HG03103 (cell line): ENCODE measurements at regions not wholly inside any gene's neighbourhood (a gene's known extent, or its start where the extent isn't known, plus 50 kb on each side); places are given as distances from the start of the nearest gene placed in this dataset.

ENCODE experiments used
- ATAC-seq: cut with Tn5 transposase; IDR thresholded peaks from one replicate; pipeline ENCODE4 v1.9.1; 2021; ENCODE audit warnings: low read depth; ENCODE audit not compliant: unreplicated experiment

DNA sequence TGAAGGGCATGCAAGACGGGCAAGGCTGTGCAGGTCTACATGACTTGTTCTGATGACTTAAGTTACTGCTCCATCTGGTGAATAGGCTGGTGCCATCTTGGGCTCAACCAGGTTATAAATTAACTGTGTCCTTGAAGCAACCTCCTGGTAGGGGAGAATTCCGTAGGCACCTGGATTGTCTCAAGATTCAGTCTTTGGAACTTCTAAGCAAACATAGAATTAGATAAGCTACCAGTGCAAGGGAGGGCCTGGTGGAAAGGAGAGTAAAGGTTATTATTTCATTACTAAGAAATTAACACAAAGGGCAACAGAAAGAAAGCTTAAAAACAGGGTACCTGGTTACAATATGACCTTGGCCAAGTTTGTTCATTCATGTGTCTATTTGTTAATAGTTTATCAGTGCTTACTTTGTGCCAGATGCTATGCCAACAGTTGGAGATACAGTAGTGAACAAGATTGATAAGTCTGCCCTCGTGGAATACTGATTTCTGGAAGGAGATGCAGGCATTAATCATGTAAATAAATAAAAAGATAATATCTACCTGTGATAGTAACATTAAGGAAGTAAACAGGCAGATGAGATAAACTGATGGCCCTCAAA, 107.0 kb upstream of the PALS2 start:
- ATAC-seq = no peak

GRCh38 chr7:24469118-24469517, 104.1 kb upstream of the PALS2 start:
- no peak for ATAC-seq

DNA sequence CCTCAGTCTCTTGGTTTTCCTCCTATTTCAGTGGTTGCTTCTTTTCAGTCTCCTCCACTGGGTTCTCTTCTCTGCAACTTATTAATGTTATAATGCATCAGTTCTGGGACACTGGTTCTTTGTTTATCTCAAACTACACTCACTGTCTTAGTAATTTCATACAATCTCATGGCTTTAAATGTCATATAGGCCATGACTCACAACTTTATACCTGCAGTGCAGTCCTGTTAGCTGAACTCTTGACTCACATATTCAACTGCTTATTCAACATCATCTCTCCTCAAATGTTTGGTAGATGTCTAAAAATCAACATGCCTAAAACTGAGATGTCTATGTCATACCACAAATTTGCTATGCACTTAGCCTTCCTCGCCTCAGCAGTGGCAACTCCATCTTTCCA, 101.2 kb upstream of the PALS2 start:
- no peak for ATAC-seq

DNA sequence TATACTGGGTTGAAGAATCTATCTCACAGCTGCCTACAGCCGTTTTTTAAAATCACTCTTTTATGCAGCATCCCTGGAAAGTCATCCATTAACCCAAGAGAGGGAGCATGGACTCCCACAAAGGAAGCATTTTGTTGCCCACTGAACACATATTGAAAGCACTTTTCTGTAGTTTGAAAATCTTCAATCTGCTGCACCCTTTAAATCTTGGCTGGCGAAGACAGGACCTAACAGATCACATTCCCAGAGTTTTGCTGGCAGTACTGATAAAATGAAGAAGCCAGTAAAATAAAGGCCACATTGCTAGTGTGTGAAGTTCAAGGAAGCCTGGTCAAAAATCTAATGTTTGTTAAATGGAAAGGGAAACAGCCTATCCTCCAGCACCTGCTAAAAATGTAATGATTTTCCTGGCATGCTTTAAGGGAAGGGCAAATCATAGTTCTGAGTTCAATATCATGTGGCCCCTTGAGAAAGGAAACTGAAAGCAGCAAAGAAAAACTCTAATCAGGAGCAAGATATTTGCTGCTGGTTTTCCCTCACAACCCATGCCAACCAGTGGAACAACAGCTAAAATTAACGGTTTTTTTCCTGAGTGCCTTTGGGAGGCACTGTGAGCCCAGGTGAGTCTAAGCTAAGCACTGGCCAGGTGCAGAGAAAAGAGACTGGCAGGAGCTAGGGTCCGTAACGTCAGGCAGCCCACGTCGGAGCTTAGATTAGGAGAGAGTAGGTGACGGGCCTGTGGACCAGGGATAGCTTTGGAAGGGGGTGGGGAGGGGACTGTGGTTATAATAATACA, 97.9 kb upstream of the PALS2 start:
- no peak for ATAC-seq

GRCh38 chr7:24476227-24476626, 97.0 kb upstream of the PALS2 start:
- no peak for ATAC-seq

DNA sequence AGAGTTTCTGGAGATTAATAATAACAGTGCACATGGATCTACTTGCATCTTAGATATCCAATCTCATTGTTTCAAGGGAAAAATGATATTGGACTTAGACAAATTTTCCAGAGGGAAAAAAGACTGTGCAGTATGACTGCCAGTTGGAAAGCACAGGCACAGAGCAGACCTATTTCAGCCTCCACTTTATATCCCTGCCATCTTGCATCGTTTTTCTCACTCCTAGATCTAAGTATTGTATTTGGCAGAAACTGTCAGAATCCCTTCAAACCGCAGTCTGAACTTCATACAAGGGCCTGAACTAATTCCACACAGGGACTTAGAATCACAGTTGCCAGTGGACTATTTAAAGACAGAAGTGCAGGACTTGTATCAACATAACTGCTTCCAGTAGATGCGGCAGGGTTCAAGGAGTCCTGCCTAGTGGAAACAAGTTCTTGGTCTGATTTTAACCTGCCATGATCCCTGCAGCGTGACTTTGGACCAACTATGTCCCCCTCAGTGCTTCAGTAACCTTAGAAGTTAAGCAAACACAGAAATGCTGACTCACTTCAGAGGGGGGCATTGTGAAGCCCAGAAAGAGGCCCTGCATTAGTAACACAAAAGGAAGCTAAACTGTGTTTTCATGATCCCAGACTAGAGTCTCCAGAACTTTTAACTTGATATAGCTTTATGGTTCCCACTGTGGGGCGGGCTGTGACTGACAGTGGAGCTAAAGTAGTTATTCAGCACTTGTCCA, 95.7 kb upstream of the PALS2 start:
- ATAC-seq = no peak

GRCh38 chr7:24478137-24478655, 95.1 kb upstream of the PALS2 start:
- ATAC-seq = no peak

DNA sequence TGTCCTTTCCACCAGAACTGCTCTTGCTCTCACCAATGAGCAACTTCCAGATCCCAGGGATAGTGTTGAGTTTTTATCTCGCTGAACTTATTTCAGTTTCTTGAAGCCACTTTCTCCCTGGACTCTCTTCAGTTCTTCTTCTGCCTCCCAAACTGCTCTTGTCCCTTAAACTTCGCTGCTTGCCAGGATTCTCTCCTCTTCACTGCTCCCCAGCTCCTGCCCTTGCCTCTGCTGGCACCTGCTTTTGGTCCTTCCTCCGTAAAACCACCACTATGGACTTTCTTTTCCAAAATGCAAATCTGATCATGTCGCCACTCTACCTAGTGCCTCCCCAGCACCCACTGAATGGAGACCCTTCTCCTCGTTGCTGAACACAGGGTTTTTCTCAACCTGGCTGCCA, 92.8 kb upstream of the PALS2 start:
- no peak for ATAC-seq

DNA sequence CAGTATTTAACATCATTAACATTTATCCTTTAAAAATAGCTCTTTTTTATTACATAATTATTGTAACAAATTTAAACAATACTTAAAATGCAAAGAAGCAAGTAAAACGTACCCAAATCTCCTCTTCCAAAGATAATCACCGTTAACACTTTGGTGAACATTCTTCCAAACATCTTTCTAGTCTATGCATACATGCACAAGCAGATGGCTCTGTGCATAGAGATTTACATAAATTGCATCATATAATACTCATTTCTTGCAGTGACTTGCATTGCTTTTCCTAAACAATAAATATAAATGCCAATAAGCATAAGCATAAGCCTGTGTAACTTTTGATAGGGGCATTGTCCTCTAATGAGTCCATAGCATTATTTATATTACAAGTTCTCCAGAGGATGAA, 89.4 kb upstream of the PALS2 start:
- no peak for ATAC-seq

DNA sequence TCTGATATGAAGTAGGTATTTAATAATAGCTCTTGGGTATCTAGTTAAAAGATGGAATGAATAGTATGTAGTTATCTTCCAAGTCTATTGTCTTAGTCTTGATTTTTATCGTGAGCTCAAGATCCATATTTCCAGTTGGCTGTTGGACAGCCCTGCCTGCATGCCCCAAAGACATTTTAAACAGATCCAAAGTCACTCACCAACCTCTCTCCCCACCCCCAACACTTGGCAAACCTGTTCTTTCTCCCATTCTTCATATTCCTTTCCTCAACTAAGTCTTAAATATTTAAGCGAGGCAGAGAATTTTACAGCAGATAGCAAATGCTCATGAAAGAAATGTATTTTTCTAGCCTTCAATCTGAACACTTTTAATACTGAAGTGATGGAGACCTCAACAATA, 80.7 kb upstream of the PALS2 start:
- ATAC-seq = no peak

DNA sequence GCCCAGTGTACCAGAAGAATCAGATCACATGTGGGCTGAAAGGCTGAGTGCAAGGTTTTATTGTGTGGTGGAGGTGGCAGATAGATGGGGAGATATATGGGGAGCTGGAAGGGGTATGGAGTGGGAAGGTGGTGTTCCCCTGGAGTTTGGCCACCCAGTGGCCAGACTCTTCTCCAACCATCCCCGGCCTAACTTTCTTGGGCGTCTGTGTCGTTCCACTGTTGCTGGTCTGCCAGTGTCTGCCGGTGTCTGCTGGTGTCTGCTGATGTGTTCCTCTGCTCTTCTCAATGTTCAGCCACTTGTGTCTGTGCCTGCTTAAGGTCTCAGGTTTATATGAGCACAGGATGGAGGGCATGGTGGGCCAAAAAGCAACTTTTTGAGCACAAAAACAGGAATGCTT, 78.4 kb upstream of the PALS2 start:
- no peak for ATAC-seq

DNA sequence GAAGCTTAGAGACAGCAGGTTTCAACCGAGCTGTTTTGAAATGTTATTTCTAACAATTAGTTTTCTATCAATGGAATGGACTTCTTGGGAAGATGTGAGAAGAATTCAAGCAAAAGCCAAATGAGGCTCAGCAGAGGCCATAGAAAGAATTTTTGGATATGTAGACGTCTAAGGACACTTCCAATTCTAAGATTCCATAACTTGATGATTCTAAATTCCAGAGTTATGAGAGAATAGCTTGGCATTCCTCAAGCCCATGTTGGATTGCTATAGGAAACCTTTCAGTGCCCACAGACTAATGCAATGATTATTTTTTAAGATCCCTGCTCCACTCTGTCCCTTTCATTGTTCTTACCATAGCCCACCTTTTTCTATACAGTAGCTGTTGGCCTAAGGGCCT, 77.2 kb upstream of the PALS2 start:
- no peak for ATAC-seq

GRCh38 chr7:24498439-24498838, 74.8 kb upstream of the PALS2 start:
- ATAC-seq = no peak

DNA sequence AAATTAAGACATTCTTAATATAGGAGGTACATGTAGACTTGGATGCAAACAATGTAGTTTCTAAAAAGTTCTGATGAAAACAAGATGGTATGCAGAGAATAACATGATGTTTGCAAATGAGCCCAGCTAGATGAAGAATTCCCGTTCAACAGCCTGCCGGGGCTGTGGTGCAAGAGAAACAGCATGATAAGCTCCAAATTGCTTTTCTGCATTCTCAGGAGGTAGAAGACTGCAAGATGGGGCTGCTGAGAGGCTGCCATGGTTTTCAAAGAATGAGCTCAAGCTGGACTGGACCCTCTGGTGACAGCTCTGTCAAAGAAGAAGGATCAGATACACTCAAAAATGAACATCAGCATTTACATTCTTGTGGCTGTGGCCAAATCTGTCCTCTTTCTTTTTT, 73.4 kb upstream of the PALS2 start:
- ATAC-seq = no peak

DNA sequence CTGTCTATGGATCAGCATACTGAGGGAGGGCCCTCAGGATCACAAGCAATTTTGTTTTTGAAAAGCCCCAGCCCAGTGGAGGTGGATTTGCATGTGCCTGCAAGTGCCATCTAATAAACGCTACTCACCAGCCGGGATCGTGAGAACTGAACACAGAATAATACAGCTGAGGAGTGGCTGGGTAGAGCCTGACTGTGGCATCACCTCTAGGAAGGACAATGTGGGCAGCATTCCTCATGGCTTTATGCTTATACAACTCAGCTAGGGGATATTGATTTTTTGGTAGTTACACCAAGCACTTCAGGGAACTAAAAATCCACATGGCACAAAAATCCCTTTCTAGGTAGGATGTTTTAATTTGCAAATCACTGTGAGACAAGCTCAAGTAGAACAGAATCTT, 72.7 kb upstream of the PALS2 start:
- no peak for ATAC-seq

GRCh38 chr7:24501009-24501408, 72.2 kb upstream of the PALS2 start:
- ATAC-seq = no peak

DNA sequence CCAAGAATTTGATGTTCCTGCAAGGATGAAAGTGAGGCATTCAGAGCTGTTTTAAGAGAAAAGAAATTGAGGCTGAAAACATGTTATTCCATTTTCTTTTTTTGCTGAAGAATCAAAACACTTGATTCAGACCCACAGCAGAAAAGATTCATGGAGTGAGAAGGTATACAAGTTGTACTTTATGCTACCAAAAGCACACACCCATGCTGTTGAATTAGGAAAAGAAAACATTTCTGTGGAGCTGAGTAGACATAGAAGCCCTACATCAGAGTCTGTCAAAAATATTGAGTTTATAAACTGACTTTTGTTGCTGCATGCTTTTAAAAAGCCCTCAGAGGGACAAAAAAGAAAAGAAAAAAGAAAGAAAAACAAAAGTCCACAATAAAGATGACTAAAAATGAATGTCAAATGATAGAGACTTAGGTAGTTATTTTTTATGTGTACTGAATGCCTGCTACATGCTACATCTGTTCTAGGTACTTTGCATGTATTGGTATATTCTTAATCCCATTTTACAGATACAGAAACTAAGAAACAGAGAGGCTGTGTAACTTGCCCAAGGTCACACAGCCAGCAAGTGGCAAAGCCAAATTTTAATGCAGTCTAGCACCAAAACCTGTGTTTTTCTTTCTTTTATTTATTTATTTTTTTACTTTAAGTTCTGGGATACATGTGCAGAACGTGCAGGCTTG, 71.7 kb upstream of the PALS2 start:
- ATAC-seq = no peak

GRCh38 chr7:24502135-24502488, 71.1 kb upstream of the PALS2 start:
- no peak for ATAC-seq

DNA sequence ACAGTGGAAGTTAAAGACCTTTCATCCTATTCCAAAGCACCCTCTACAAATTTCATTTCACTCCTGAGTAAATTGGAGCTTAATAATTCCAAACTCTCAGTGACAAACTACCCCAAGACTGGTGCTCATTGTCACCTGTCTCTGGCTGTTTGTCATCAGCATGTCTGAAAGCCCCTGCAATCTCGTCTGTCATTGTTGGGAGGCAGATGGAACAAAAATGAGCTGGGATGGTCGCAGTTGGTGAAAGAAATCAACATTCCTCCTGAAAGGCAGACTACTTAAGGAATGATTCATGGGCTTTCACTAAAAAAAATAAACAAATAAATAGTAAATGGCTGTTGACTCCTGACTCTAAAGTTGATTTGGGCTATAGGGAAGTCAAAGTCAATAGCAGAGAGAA, 69.7 kb upstream of the PALS2 start:
- no peak for ATAC-seq

- no peak for ATAC-seq
Observed at GRCh38 chr7:24504040-24504439, 69.2 kb upstream of the PALS2 start.

DNA sequence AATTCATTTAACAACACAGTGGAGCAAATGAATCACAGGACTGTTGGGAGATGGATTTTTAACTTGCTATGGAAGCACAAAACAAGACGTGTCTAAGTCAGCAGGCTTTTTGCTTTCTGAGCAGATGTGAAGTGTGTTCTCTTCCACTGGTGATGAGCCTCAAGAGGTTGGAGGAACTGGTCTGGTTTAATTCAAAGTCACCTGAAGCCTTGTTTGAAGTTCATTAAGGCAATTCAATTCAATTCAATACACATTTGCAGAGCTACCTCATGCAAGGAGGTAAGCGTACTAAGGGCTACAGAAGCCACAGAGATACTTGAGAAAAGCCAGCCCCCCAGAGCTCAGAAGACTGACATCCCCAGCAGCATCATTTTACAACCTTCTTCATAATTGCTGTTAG, 68.4 kb upstream of the PALS2 start:
- ATAC-seq = no peak
